ENCODE measurements at regions not wholly inside any gene's neighbourhood (a gene's known extent, or its start where the extent isn't known, plus 50 kb on each side); places are given as distances from the start of the nearest gene placed in this dataset.

GRCh38 chr5:173703466-173703865 lies 87.0 kb upstream of the BOD1 start:
- H3K4me1 Mint-ChIP-seq, result peaks cover 7% of the 10 kb centered on the region
- H3K9me3 ChIP-seq (ENCODE audit: control insufficient read depth, low read length, poor library complexity, severe bottlenecking), result no peaks in the 10 kb centered on the region
- ATAC-seq (no peak), DNase-seq (no peak)
- H3K27ac Mint-ChIP-seq, result no peak overlapping the region
- no peaks in the 10 kb centered on the region for H3K27me3 Mint-ChIP-seq
- H3K4me3 Mint-ChIP-seq, result no peak overlapping the region
- no peaks in the 10 kb centered on the region for H3K36me3 Mint-ChIP-seq (ENCODE audit: low read depth)

- ATAC-seq, result no peak
- Mint-ChIP-seq H3K27me3 (peaks cover 8% of the 10 kb centered on the region), H3K4me3 (no peak overlapping the region), H3K27ac (no peak overlapping the region), H3K4me1 (peaks cover 6% of the 10 kb centered on the region), H3K36me3 (ENCODE audit: low read depth) (no peaks in the 10 kb centered on the region)
- DNase-seq, result no peak
- no peaks in the 10 kb centered on the region for H3K9me3 ChIP-seq (ENCODE audit: control insufficient read depth, low read length, poor library complexity, severe bottlenecking)
Observed at GRCh38 chr5:173704615-173705511, 88.4 kb upstream of the BOD1 start.

GRCh38 chr5:173705512-173706044 lies 89.1 kb upstream of the BOD1 start:
- H3K36me3 Mint-ChIP-seq (ENCODE audit: low read depth), result no peaks in the 10 kb centered on the region
- H3K4me1 Mint-ChIP-seq, result peaks cover 6% of the 10 kb centered on the region
- H3K27me3 Mint-ChIP-seq, result peaks cover 12% of the 10 kb centered on the region
- no peak overlapping the region for H3K27ac Mint-ChIP-seq
- DNase-seq, result no peak
- ATAC-seq, result no peak
- H3K9me3 ChIP-seq (ENCODE audit: control insufficient read depth, low read length, poor library complexity, severe bottlenecking), result no peaks in the 10 kb centered on the region
- H3K4me3 Mint-ChIP-seq, result no peak overlapping the region

- H3K27me3 Mint-ChIP-seq, result peaks cover 12% of the 10 kb centered on the region
- H3K4me3 Mint-ChIP-seq, result no peak overlapping the region
- ATAC-seq, result no peak
Observed at GRCh38 chr5:173706700-173707099, 90.2 kb upstream of the BOD1 start.

GRCh38 chr5:173707392-173707791 lies 90.9 kb upstream of the BOD1 start:
- Mint-ChIP-seq H3K27me3 (peaks cover 12% of the 10 kb centered on the region), H3K4me1 (peaks cover 4% of the 10 kb centered on the region), H3K36me3 (ENCODE audit: low read depth) (no peaks in the 10 kb centered on the region), H3K27ac (no peak overlapping the region), H3K4me3 (no peak overlapping the region)
- no peak for DNase-seq
- no peak for ATAC-seq
- H3K9me3 ChIP-seq (ENCODE audit: control insufficient read depth, low read length, poor library complexity, severe bottlenecking), result no peaks in the 10 kb centered on the region

More at GRCh38 chr5:173706700-173707099, 90.2 kb upstream of the BOD1 start:
- no peaks in the 10 kb centered on the region for H3K9me3 ChIP-seq (ENCODE audit: control insufficient read depth, low read length, poor library complexity, severe bottlenecking)
- peaks cover 6% of the 10 kb centered on the region for H3K4me1 Mint-ChIP-seq
- DNase-seq, result no peak
- H3K27ac Mint-ChIP-seq, result no peak overlapping the region
- no peaks in the 10 kb centered on the region for H3K36me3 Mint-ChIP-seq (ENCODE audit: low read depth)

GRCh38 chr5:173709145-173709544 lies 92.7 kb upstream of the BOD1 start:
- Mint-ChIP-seq H3K27me3 (peaks cover 12% of the 10 kb centered on the region), H3K4me3 (no peak overlapping the region), H3K27ac (no peak overlapping the region), H3K36me3 (ENCODE audit: low read depth) (no peaks in the 10 kb centered on the region), H3K4me1 (peaks cover 4% of the 10 kb centered on the region)
- H3K9me3 ChIP-seq (ENCODE audit: control insufficient read depth, low read length, poor library complexity, severe bottlenecking), result no peaks in the 10 kb centered on the region
- DNase-seq, result no peak
- ATAC-seq, result no peak

GRCh38 chr5:173709761-173710160 lies 93.3 kb upstream of the BOD1 start:
- no peak for DNase-seq
- H3K9me3 ChIP-seq (ENCODE audit: control insufficient read depth, low read length, poor library complexity, severe bottlenecking), result no peaks in the 10 kb centered on the region
- Mint-ChIP-seq H3K27me3 (peaks cover 12% of the 10 kb centered on the region), H3K27ac (no peak overlapping the region), H3K4me1 (peaks cover 4% of the 10 kb centered on the region), H3K36me3 (ENCODE audit: low read depth) (no peaks in the 10 kb centered on the region), H3K4me3 (no peak overlapping the region)
- ATAC-seq, result no peak

- ATAC-seq (no peak), DNase-seq (no peak)
- Mint-ChIP-seq H3K27me3 (peaks cover 13% of the 10 kb centered on the region), H3K36me3 (ENCODE audit: low read depth) (no peaks in the 10 kb centered on the region), H3K4me1 (peaks cover 4% of the 10 kb centered on the region), H3K4me3 (no peak overlapping the region), H3K27ac (no peak overlapping the region)
- H3K9me3 ChIP-seq (ENCODE audit: control insufficient read depth, low read length, poor library complexity, severe bottlenecking), result no peaks in the 10 kb centered on the region
Observed at GRCh38 chr5:173710528-173710927, 94.1 kb upstream of the BOD1 start.

GRCh38 chr5:173711466-173711865 lies 95.0 kb upstream of the BOD1 start:
- no peaks in the 10 kb centered on the region for H3K36me3 Mint-ChIP-seq (ENCODE audit: low read depth)
- no peak for DNase-seq
- H3K4me1 Mint-ChIP-seq, result peaks cover 4% of the 10 kb centered on the region
- H3K9me3 ChIP-seq (ENCODE audit: control insufficient read depth, low read length, poor library complexity, severe bottlenecking), result no peaks in the 10 kb centered on the region
- no peak overlapping the region for H3K27ac Mint-ChIP-seq
- H3K27me3 Mint-ChIP-seq, result peaks cover 18% of the 10 kb centered on the region
- no peak overlapping the region for H3K4me3 Mint-ChIP-seq
- no peak for ATAC-seq

- Mint-ChIP-seq H3K27me3 (peaks cover 26% of the 10 kb centered on the region), H3K36me3 (ENCODE audit: low read depth) (no peaks in the 10 kb centered on the region), H3K4me3 (no peak overlapping the region), H3K4me1 (peaks cover 1% of the 10 kb centered on the region), H3K27ac (no peak overlapping the region)
- ATAC-seq (no peak), DNase-seq (no peak)
- H3K9me3 ChIP-seq (ENCODE audit: control insufficient read depth, low read length, poor library complexity, severe bottlenecking), result no peaks in the 10 kb centered on the region
Observed at GRCh38 chr5:173712609-173713175, 96.2 kb upstream of the BOD1 start.

- peak; percentile 49 for ATAC-seq
- H3K9me3 ChIP-seq (ENCODE audit: control insufficient read depth, low read length, poor library complexity, severe bottlenecking), result no peaks in the 10 kb centered on the region
- DNase-seq, result no peak
- Mint-ChIP-seq H3K4me1 (peaks cover 3% of the 10 kb centered on the region), H3K36me3 (ENCODE audit: low read depth) (peaks cover 2% of the 10 kb centered on the region), H3K4me3 (no peak overlapping the region), H3K27me3 (peaks cover 30% of the 10 kb centered on the region), H3K27ac (no peak overlapping the region)
Observed at GRCh38 chr5:173714551-173715428, 98.3 kb upstream of the BOD1 start.

- ATAC-seq (no peak), DNase-seq (no peak)
- H3K27me3 Mint-ChIP-seq, result peaks cover 25% of the 10 kb centered on the region
- H3K36me3 Mint-ChIP-seq (ENCODE audit: low read depth), result peaks cover 2% of the 10 kb centered on the region
- no peak overlapping the region for H3K27ac Mint-ChIP-seq
- no peak overlapping the region for H3K4me3 Mint-ChIP-seq
- peaks cover 3% of the 10 kb centered on the region for H3K4me1 Mint-ChIP-seq
- no peaks in the 10 kb centered on the region for H3K9me3 ChIP-seq (ENCODE audit: control insufficient read depth, low read length, poor library complexity, severe bottlenecking)
Observed at GRCh38 chr5:173715607-173716006, 99.2 kb upstream of the BOD1 start.
